Psoas muscle (tissue), 7 donors: ENCODE measurements at regions not wholly inside any gene's neighbourhood (a gene's known extent, or its start where the extent isn't known, plus 50 kb on each side); places are given as distances from the start of the nearest gene placed in this dataset.

Experiments
- ATAC-seq, 4 donors: fragments of 200-7000 bp; cut with Tn5 transposase; one replicate each; pipeline ENCODE4 v1.9.1; 2020; ENCODE audit warnings: moderate library complexity in 3 of 4, mild to moderate bottlenecking in 2 of 4
- DNase-seq, 2 donors: peaks; one replicate each; pipeline ENCODE4 v3.0.0-alpha.2; 2020
- H3K27ac ChIP-seq: fragments of 200-600 bp; one replicate; pipeline ENCODE4 v1.8.0; 2022
- H3K27me3 ChIP-seq, 3 donors: fragments of 200-600 bp in 1 of 3; one replicate each; pipeline versions ENCODE4 v1.6.1 to v1.8.0; 2013 to 2022; ENCODE audit warnings: low read length in 2 of 3, mild to moderate bottlenecking in 2 of 3, moderate library complexity in 1 of 3; ENCODE audit not compliant: insufficient read depth in 3 of 3
- H3K36me3 ChIP-seq, 2 donors: fragments of 200-600 bp in 1 of 2; one replicate each; pipeline versions ENCODE4 v1.6.1 to v1.8.0; 2013 to 2022; ENCODE audit warnings: low read depth in 1 of 2, mild to moderate bottlenecking in 1 of 2, moderate library complexity in 1 of 2; ENCODE audit not compliant: insufficient read depth in 1 of 2
- H3K4me1 ChIP-seq: fragments of 200-600 bp; one replicate; pipeline ENCODE4 v1.8.0; 2022
- H3K4me3 ChIP-seq: fragments of 200-600 bp; one replicate; pipeline ENCODE4 v1.8.0; 2022; ENCODE audit warnings: mild to moderate bottlenecking
- H3K9me3 ChIP-seq: fragments of 200-600 bp; one replicate; pipeline ENCODE4 v1.8.0; 2022
- CTCF ChIP-seq: fragments of 200-600 bp; IDR thresholded peaks from one replicate; pipeline ENCODE4 v1.8.0; 2022; ENCODE audit warnings: antibody characterized with exemption
- WGBS, 3 donors: extraction: QIAGEN DNeasy Blood & Tissue Kit; methylation state at CpG; one replicate each; pipeline versions ENCODE4 v1.1.6 to v1.1.7; 2013; 5-methylcytosine and 5-hydroxymethylcytosine counted together
- intact Hi-C, 2 donors: fragments of 100-400 bp; cut with DNase I; formaldehyde crosslinking; loops; one replicate each; pipeline versions ENCODE4 v1.11.0 to v1.14.2; 2022
- donor health status: healthy with polysubstance abuse.
- donor health status: DM: no; HTN: no; CAD: no; lungs with moderate emphysema.
- donor health status: Bipolar disorder and iron deficiency.
- donor health status: healthy.
- donor health status: DM: yes; HTN: yes; CAD: no.
- donor health status: DM: no; HTN: no; CAD: no.
- donor health status: DM: yes; HTN: yes; CAD: no.

- DNase-seq (no peak), ATAC-seq (no peak)
- H3K27ac ChIP-seq = no peak overlapping the region
- intact Hi-C loops = no loop called here
- no peaks in the 10 kb centered on the region for H3K9me3 ChIP-seq
- no peaks in the 10 kb centered on the region for H3K4me1 ChIP-seq
- WGBS, 3 donors = 42 to 54% (median 45%) methylated on average over 23 of the region's 23 CpGs
- H3K4me3 ChIP-seq = no peak overlapping the region
- H3K36me3 ChIP-seq = no peaks in the 10 kb centered on the region
- peaks cover 0 to 35% (median 0%) of the 10 kb centered on the region in 3 donors for H3K27me3 ChIP-seq
- no peak for TF ChIP-seq CTCF
Measured at GRCh38 chr2:238636269-238637073, 209.7 kb downstream of the ASB1 start.

- ATAC-seq (no peak), DNase-seq (no peak)
- TF ChIP-seq CTCF = no peak
- Histone ChIP-seq H3K9me3 (no peaks in the 10 kb centered on the region), H3K27me3 (peaks cover 0 to 35% (median 0%) of the 10 kb centered on the region in 3 donors), H3K4me3 (no peak overlapping the region), H3K27ac (no peak overlapping the region), H3K4me1 (no peaks in the 10 kb centered on the region), H3K36me3 (no peaks in the 10 kb centered on the region)
- 63 to 70% (median 65%) methylated on average over 19 to 20 of the region's 20 CpGs for WGBS, 3 donors
- intact Hi-C loops = no loop called here
Measured at GRCh38 chr2:238638100-238638981, 209.5 kb upstream of the TWIST2 start.

- TF ChIP-seq CTCF = no peak
- intact Hi-C loops = no loop called here
- ATAC-seq (no peak), DNase-seq (no peak)
- no peaks in the 10 kb centered on the region for H3K4me1 ChIP-seq
- WGBS, 3 donors = 51 to 71% (median 63%) methylated on average over 17 of the region's 17 CpGs
- no peaks in the 10 kb centered on the region for H3K36me3 ChIP-seq
- H3K4me3 ChIP-seq = no peak overlapping the region
- H3K27ac ChIP-seq = no peak overlapping the region
- H3K27me3 ChIP-seq = peaks cover 0 to 35% (median 0%) of the 10 kb centered on the region in 3 donors
- H3K9me3 ChIP-seq = no peaks in the 10 kb centered on the region
Measured at GRCh38 chr2:238638982-238639628, 208.8 kb upstream of the TWIST2 start.

- 54 to 77% (median 61%) methylated on average over 8 of the region's 8 CpGs for WGBS, 3 donors
- intact Hi-C loops = no loop called here
- no peaks in the 10 kb centered on the region for H3K4me1 ChIP-seq
- DNase-seq (no peak), ATAC-seq (no peak)
- no peaks in the 10 kb centered on the region for H3K9me3 ChIP-seq
- H3K27ac ChIP-seq = no peak overlapping the region
- peaks cover 0 to 33% (median 0%) of the 10 kb centered on the region in 3 donors for H3K27me3 ChIP-seq
- no peak for TF ChIP-seq CTCF
- no peaks in the 10 kb centered on the region for H3K36me3 ChIP-seq
- no peak overlapping the region for H3K4me3 ChIP-seq
Measured at GRCh38 chr2:238640486-238640885, 207.4 kb upstream of the TWIST2 start.
